HG02588 (cell line): ENCODE measurements at regions not wholly inside any gene's neighbourhood (a gene's known extent, or its start where the extent isn't known, plus 50 kb on each side); places are given as distances from the start of the nearest gene placed in this dataset.

Source experiments
- ATAC-seq: cut with Tn5 transposase; IDR thresholded peaks from one replicate; pipeline ENCODE4 v1.9.1; 2021; ENCODE audit warnings: mild to moderate bottlenecking, moderate library complexity; ENCODE audit not compliant: unreplicated experiment

- ATAC-seq = peak; percentile 46
Observed at GRCh38 chr13:38518328-38518727, 168.5 kb upstream of the FREM2 start.

GRCh38 chr13:38519229-38519911 is 167.5 kb upstream of the FREM2 start:
- ATAC-seq = no peak

- no peak for ATAC-seq
Observed at GRCh38 chr13:38520041-38520440, 166.8 kb upstream of the FREM2 start.

- no peak for ATAC-seq
Observed at GRCh38 chr13:38527140-38527539, 159.7 kb upstream of the FREM2 start.

GRCh38 chr13:38528986-38529385 is 157.9 kb upstream of the FREM2 start:
- no peak for ATAC-seq

- no peak for ATAC-seq
Observed at GRCh38 chr13:38530492-38530891, 156.4 kb upstream of the FREM2 start.

- ATAC-seq = no peak
Observed at GRCh38 chr13:38535261-38535660, 151.6 kb upstream of the FREM2 start.

GRCh38 chr13:38537051-38537450 is 149.8 kb upstream of the FREM2 start:
- ATAC-seq = no peak

GRCh38 chr13:38538422-38538821 is 148.5 kb upstream of the FREM2 start:
- ATAC-seq = no peak

GRCh38 chr13:38539632-38540031 is 147.2 kb upstream of the FREM2 start:
- no peak for ATAC-seq

- no peak for ATAC-seq
Observed at GRCh38 chr13:38542601-38543000, 144.3 kb upstream of the FREM2 start.

GRCh38 chr13:38543561-38543960 is 143.3 kb upstream of the FREM2 start:
- ATAC-seq = no peak

GRCh38 chr13:38563739-38564138 is 123.1 kb upstream of the FREM2 start:
- ATAC-seq = no peak

GRCh38 chr13:38564256-38565150 is 122.4 kb upstream of the FREM2 start:
- ATAC-seq = no peak

- ATAC-seq = no peak
Observed at GRCh38 chr13:38566023-38566422, 120.9 kb upstream of the FREM2 start.

GRCh38 chr13:38566519-38566918 is 120.4 kb upstream of the FREM2 start:
- no peak for ATAC-seq

- ATAC-seq = no peak
Observed at GRCh38 chr13:38570706-38571105, 116.2 kb upstream of the FREM2 start.

- no peak for ATAC-seq
Observed at GRCh38 chr13:38575427-38575826, 111.5 kb upstream of the FREM2 start.

- ATAC-seq = no peak
Observed at GRCh38 chr13:38577048-38577447, 109.8 kb upstream of the FREM2 start.

GRCh38 chr13:38582133-38582532 is 104.7 kb upstream of the FREM2 start:
- ATAC-seq = no peak

GRCh38 chr13:38590230-38590629 is 96.6 kb upstream of the FREM2 start:
- no peak for ATAC-seq

GRCh38 chr13:38590796-38591507 is 95.9 kb upstream of the FREM2 start:
- no peak for ATAC-seq
